ENCODE measurements at regions not wholly inside any gene's neighbourhood (a gene's known extent, or its start where the extent isn't known, plus 50 kb on each side); places are given as distances from the start of the nearest gene placed in this dataset.

DNA sequence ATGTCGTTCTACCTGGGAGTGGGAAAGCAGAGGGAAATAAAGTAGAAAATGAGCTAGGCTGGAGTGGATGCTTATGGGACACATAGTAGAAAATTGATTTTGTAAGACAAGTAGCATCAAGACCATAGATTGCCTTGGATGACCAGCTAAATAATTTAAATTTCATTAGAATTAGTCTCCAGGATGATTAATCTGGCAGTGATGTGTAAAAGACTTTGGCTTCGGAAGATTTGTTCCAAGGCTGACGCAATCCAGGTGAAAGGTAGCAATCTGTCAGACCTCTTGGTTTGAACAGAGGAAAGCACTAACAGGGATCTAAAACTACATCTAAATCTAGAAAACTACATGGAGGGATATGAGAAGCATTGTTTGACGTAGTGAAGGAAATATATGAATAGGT is 236.5 kb downstream of the ARL4A start:
- TF ChIP-seq, protein P1, sequence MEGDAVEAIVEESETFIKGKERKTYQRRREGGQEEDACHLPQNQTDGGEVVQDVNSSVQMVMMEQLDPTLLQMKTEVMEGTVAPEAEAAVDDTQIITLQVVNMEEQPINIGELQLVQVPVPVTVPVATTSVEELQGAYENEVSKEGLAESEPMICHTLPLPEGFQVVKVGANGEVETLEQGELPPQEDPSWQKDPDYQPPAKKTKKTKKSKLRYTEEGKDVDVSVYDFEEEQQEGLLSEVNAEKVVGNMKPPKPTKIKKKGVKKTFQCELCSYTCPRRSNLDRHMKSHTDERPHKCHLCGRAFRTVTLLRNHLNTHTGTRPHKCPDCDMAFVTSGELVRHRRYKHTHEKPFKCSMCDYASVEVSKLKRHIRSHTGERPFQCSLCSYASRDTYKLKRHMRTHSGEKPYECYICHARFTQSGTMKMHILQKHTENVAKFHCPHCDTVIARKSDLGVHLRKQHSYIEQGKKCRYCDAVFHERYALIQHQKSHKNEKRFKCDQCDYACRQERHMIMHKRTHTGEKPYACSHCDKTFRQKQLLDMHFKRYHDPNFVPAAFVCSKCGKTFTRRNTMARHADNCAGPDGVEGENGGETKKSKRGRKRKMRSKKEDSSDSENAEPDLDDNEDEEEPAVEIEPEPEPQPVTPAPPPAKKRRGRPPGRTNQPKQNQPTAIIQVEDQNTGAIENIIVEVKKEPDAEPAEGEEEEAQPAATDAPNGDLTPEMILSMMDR (IDR thresholded peaks at IDR 0.05), result no peak
- TF ChIP-seq POLR2A (IDR thresholded peaks at IDR 0.05), result no peak
- TF ChIP-seq POLR2AphosphoS5 (IDR thresholded peaks at IDR 0.05), result no peak
